ENCODE measurements at regions not wholly inside any gene's neighbourhood (a gene's known extent, or its start where the extent isn't known, plus 50 kb on each side); places are given as distances from the start of the nearest gene placed in this dataset.
"Not testable (repeated sequence)": the region's sequence is repeated elsewhere in the genome, so short reads cannot be mapped to it uniquely, and the experiment has no call there.

GRCh38 chr1:88597973-88598372, 86.1 kb upstream of the PKN2 start:
- H4K91ac ChIP-seq (ENCODE audit: low read length); H3K18ac ChIP-seq (ENCODE audit: low read depth in 1 of 2, low read length in 2 of 2): not testable (repeated sequence)
- 46% methylated on average over 1 of the region's 1 CpG for WGBS

DNA sequence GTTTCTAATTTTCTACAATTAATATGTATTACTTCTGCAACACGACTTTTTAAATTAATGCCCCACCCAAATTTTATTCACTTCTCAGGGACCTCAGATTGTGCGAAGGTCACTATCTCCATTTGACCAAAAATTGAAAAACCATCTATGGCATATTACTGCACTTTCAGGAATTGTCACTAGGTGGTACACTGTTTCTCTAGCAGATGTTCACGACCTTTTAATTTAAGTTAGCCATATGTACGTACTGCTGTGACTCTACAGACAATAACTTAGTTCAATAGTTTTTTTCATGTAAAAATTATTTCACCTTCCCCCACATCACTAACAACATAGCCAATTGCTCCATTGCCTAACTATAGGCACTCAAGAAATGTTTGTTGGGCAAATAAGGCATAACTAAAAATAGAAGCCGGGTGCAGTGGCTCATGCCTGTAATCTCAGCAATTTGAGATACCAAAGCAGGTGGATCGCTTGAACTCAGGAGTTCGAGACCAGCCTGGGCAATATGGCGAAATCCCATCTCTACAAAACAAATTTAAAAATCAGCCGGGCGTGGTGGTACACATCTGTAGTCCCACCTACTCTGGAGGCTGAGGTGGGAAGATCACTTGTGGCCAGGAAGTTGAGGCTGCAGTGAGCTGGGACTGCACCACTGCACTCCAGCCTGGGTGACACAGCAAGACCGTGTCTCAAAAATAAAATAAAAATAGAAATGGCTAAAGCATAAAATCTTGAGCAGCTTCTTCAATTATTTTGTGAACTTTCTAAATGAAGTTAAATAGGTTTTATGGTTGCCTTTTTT, 75.7 kb upstream of the PKN2 start:
- Histone ChIP-seq H3K23ac (ENCODE audit: low read length in 2 of 2) (no peak overlapping the region), H3K9me3 (ENCODE audit: control insufficient read depth, low read length) (no peaks in the 10 kb centered on the region), H2BK120ac (ENCODE audit: low read depth, low read length) (no peak overlapping the region), H3K4me3 (ENCODE audit: insufficient read depth in 1 of 2, low read depth in 1 of 2, low read length in 2 of 2) (no peak overlapping the region), H3K79me1 (replicated peaks; ENCODE audit: low read length, poor library complexity, severe bottlenecking) (no peaks in the 10 kb centered on the region), H3K27me3 (ENCODE audit: control insufficient read depth in 1 of 2, insufficient read depth in 1 of 2, low read length in 2 of 2) (no peaks in the 10 kb centered on the region), H3K4me2 (ENCODE audit: low read length, poor library complexity, severe bottlenecking) (no peak overlapping the region), H3K27ac (ENCODE audit: low read length, poor library complexity, severe bottlenecking) (no peak overlapping the region), H2BK15ac (ENCODE audit: low read depth, poor library complexity, severe bottlenecking) (no peak overlapping the region), H4K91ac (ENCODE audit: low read length) (no peak overlapping the region), H2BK5ac (ENCODE audit: low read depth, low read length, poor library complexity, severe bottlenecking) (no peak overlapping the region), H3K9ac (ENCODE audit: low read length) (no peak overlapping the region), H3K4me1 (ENCODE audit: control insufficient read depth, insufficient read depth, low read depth, low read length) (peaks cover 2% of the 10 kb centered on the region), H2AK5ac (ENCODE audit: low read length, severe bottlenecking) (no peak overlapping the region), H3K36me3 (ENCODE audit: control insufficient read depth in 1 of 2, insufficient read depth in 2 of 2, low read depth in 1 of 2, low read length in 2 of 2) (no peaks in the 10 kb centered on the region), H2AFZ (ENCODE audit: low read depth, low read length) (no peak overlapping the region), H4K8ac (ENCODE audit: low read length) (no peak overlapping the region), H3K18ac (ENCODE audit: low read depth in 1 of 2, low read length in 2 of 2) (no peak overlapping the region), H2BK12ac (ENCODE audit: low read length in 2 of 2) (no peak overlapping the region), H3K14ac (ENCODE audit: low read length in 2 of 2) (no peak overlapping the region), H3K4ac (ENCODE audit: low read depth in 1 of 2, low read length in 2 of 2) (no peak overlapping the region)
- peak; percentile 39 for DNase-seq
- WGBS, result 69% methylated on average over 10 of the region's 11 CpGs

More at GRCh38 chr1:88597973-88598372, 86.1 kb upstream of the PKN2 start:
- H2BK15ac ChIP-seq (ENCODE audit: low read depth, poor library complexity, severe bottlenecking); H3K9me3 ChIP-seq (ENCODE audit: control insufficient read depth, low read length); H3K23ac ChIP-seq (ENCODE audit: low read length in 2 of 2); H3K27ac ChIP-seq (ENCODE audit: low read length, poor library complexity, severe bottlenecking); H3K14ac ChIP-seq (ENCODE audit: low read length in 2 of 2); H3K9ac ChIP-seq (ENCODE audit: low read length); H2BK5ac ChIP-seq (ENCODE audit: low read depth, low read length, poor library complexity, severe bottlenecking); H3K4me1 ChIP-seq (ENCODE audit: control insufficient read depth, insufficient read depth, low read depth, low read length); H2AFZ ChIP-seq (ENCODE audit: low read depth, low read length); H3K36me3 ChIP-seq (ENCODE audit: control insufficient read depth in 1 of 2, insufficient read depth in 2 of 2, low read depth in 1 of 2, low read length in 2 of 2); H2BK120ac ChIP-seq (ENCODE audit: low read depth, low read length); H3K4ac ChIP-seq (ENCODE audit: low read depth in 1 of 2, low read length in 2 of 2); H3K4me2 ChIP-seq (ENCODE audit: low read length, poor library complexity, severe bottlenecking); H2AK5ac ChIP-seq (ENCODE audit: low read length, severe bottlenecking); H2BK12ac ChIP-seq (ENCODE audit: low read length in 2 of 2); H3K79me1 ChIP-seq (replicated peaks; ENCODE audit: low read length, poor library complexity, severe bottlenecking); H3K27me3 ChIP-seq (ENCODE audit: control insufficient read depth in 1 of 2, insufficient read depth in 1 of 2, low read length in 2 of 2); H3K4me3 ChIP-seq (ENCODE audit: insufficient read depth in 1 of 2, low read depth in 1 of 2, low read length in 2 of 2); DNase-seq; H4K8ac ChIP-seq (ENCODE audit: low read length): not testable (repeated sequence)

- Histone ChIP-seq H2BK5ac (ENCODE audit: low read depth, low read length, poor library complexity, severe bottlenecking) (no peak overlapping the region), H2BK12ac (ENCODE audit: low read length in 2 of 2) (no peak overlapping the region), H4K8ac (ENCODE audit: low read length) (no peak overlapping the region), H4K91ac (ENCODE audit: low read length) (no peak overlapping the region), H3K79me1 (replicated peaks; ENCODE audit: low read length, poor library complexity, severe bottlenecking) (no peaks in the 10 kb centered on the region), H3K4me2 (ENCODE audit: low read length, poor library complexity, severe bottlenecking) (no peak overlapping the region), H2BK120ac (ENCODE audit: low read depth, low read length) (no peak overlapping the region), H3K23ac (ENCODE audit: low read length in 2 of 2) (no peak overlapping the region), H3K4me3 (ENCODE audit: insufficient read depth in 1 of 2, low read depth in 1 of 2, low read length in 2 of 2) (no peak overlapping the region), H2AK5ac (ENCODE audit: low read length, severe bottlenecking) (no peak overlapping the region), H3K27ac (ENCODE audit: low read length, poor library complexity, severe bottlenecking) (no peak overlapping the region), H3K9me3 (ENCODE audit: control insufficient read depth, low read length) (no peaks in the 10 kb centered on the region), H3K27me3 (ENCODE audit: control insufficient read depth in 1 of 2, insufficient read depth in 1 of 2, low read length in 2 of 2) (no peaks in the 10 kb centered on the region), H3K4ac (ENCODE audit: low read depth in 1 of 2, low read length in 2 of 2) (no peak overlapping the region), H2BK15ac (ENCODE audit: low read depth, poor library complexity, severe bottlenecking) (no peak overlapping the region), H3K9ac (ENCODE audit: low read length) (no peak overlapping the region), H3K4me1 (ENCODE audit: control insufficient read depth, insufficient read depth, low read depth, low read length) (peaks cover 2% of the 10 kb centered on the region), H3K36me3 (ENCODE audit: control insufficient read depth in 1 of 2, insufficient read depth in 2 of 2, low read depth in 1 of 2, low read length in 2 of 2) (no peaks in the 10 kb centered on the region), H3K14ac (ENCODE audit: low read length in 2 of 2) (no peak overlapping the region), H2AFZ (ENCODE audit: low read depth, low read length) (no peak overlapping the region), H3K18ac (ENCODE audit: low read depth in 1 of 2, low read length in 2 of 2) (no peak overlapping the region)
- no peak for DNase-seq
Measured at GRCh38 chr1:88609051-88609450, 75.0 kb upstream of the PKN2 start.

DNA sequence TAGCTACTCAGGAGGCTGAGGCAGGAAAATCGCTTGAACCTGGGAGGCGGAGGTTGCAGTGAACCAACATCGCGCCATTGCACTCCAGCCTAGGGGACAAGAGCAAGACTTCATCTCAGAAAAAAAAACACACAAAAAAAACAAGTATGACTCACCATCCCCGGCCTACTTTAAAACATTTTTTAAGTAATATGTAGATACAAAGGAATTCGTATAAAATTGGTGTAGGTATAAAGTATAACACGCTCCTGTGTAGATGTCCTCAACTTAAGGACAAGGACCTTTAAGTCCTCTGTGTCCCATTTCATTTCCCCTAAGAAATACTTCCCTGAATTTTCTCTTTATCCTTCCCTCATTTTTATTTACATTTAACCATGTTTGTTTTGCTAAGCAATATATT, 73.4 kb upstream of the PKN2 start:
- Histone ChIP-seq H3K27ac (ENCODE audit: low read length, poor library complexity, severe bottlenecking) (no peak overlapping the region), H3K14ac (ENCODE audit: low read length in 2 of 2) (no peak overlapping the region), H3K4ac (ENCODE audit: low read depth in 1 of 2, low read length in 2 of 2) (no peak overlapping the region), H3K4me3 (ENCODE audit: insufficient read depth in 1 of 2, low read depth in 1 of 2, low read length in 2 of 2) (no peak overlapping the region), H3K4me1 (ENCODE audit: control insufficient read depth, insufficient read depth, low read depth, low read length) (peaks cover 2% of the 10 kb centered on the region), H3K23ac (ENCODE audit: low read length in 2 of 2) (no peak overlapping the region), H3K9ac (ENCODE audit: low read length) (no peak overlapping the region), H2AK5ac (ENCODE audit: low read length, severe bottlenecking) (no peak overlapping the region), H2BK120ac (ENCODE audit: low read depth, low read length) (no peak overlapping the region), H3K27me3 (ENCODE audit: control insufficient read depth in 1 of 2, insufficient read depth in 1 of 2, low read length in 2 of 2) (no peaks in the 10 kb centered on the region), H2BK5ac (ENCODE audit: low read depth, low read length, poor library complexity, severe bottlenecking) (no peak overlapping the region), H4K8ac (ENCODE audit: low read length) (no peak overlapping the region), H3K36me3 (ENCODE audit: control insufficient read depth in 1 of 2, insufficient read depth in 2 of 2, low read depth in 1 of 2, low read length in 2 of 2) (no peaks in the 10 kb centered on the region), H3K4me2 (ENCODE audit: low read length, poor library complexity, severe bottlenecking) (no peak overlapping the region), H3K9me3 (ENCODE audit: control insufficient read depth, low read length) (no peaks in the 10 kb centered on the region), H2AFZ (ENCODE audit: low read depth, low read length) (no peak overlapping the region), H3K79me1 (replicated peaks; ENCODE audit: low read length, poor library complexity, severe bottlenecking) (no peaks in the 10 kb centered on the region), H4K91ac (ENCODE audit: low read length) (no peak overlapping the region), H2BK15ac (ENCODE audit: low read depth, poor library complexity, severe bottlenecking) (no peak overlapping the region), H3K18ac (ENCODE audit: low read depth in 1 of 2, low read length in 2 of 2) (no peak overlapping the region), H2BK12ac (ENCODE audit: low read length in 2 of 2) (no peak overlapping the region)
- WGBS, result 100% methylated on average over 2 of the region's 7 CpGs
- no peak for DNase-seq
